SK-N-SH (cell line): ENCODE measurements at regions not wholly inside any gene's neighbourhood (a gene's known extent, or its start where the extent isn't known, plus 50 kb on each side); places are given as distances from the start of the nearest gene placed in this dataset.

Experiments used
- CTCF ChIA-PET: fragments of 300-600, 350-600 bp; formaldehyde crosslinking; extraction: SDS; loops from one replicate; lab custom pipeline; 2021; lab: Yijun Ruan, JAX
- POLR2A ChIA-PET: fragments of 350-600 bp; sonication (Branson Sonifier 250); formaldehyde crosslinking; extraction: SDS; loops from one replicate; lab custom pipeline; 2020; ENCODE audit warnings: antibody characterized with exemption, inconsistent platforms; lab: Yijun Ruan, JAX
- DNase-seq: peaks from one replicate; pipeline ENCODE4 v3.0.0; 2012
- H2AFZ ChIP-seq: fragments of 200-600 bp; sonication (generic); 2 replicates; pipeline ENCODE4 v1.8.1; 2016; ENCODE audit warnings: antibody characterized with exemption, mild to moderate bottlenecking, low read depth
- H3F3A ChIP-seq: fragments of 200-600 bp; sonication (generic); replicated peaks from 2 replicates; pipeline ENCODE3; 2016; ENCODE audit warnings: antibody characterized with exemption, mild to moderate bottlenecking; ENCODE audit not compliant: insufficient read depth
- H3K27ac ChIP-seq, 2 experiments: fragments of 200-500 bp in 1 of 2; fragments of 200-600 bp in 1 of 2; sonication (Bioruptor generic) in 1 of 2; sonication (generic), shearing (Covaris generic) in 1 of 2; 2 replicates each; pipeline versions ENCODE4 v1.5.1 to v1.6.1; 2014 to 2016; ENCODE audit warnings: low read depth in 2 of 2, inconsistent platforms in 1 of 2, low read length in 1 of 2, mild to moderate bottlenecking in 1 of 2, mixed read lengths in 1 of 2
- H3K27me3 ChIP-seq: fragments of 200-600 bp; sonication (generic), shearing (Covaris generic); 2 replicates; pipeline ENCODE4 v1.6.1; 2016; ENCODE audit warnings: mixed run types; ENCODE audit not compliant: insufficient read depth
- H3K36me3 ChIP-seq, 2 experiments: fragments of 200-500 bp in 1 of 2; fragments of 200-600 bp in 1 of 2; sonication (Bioruptor generic) in 1 of 2; sonication (generic) in 1 of 2; replicated peaks in 1 of 2; 2 replicates each; pipeline versions ENCODE3 to v1.5.1; 2014 to 2016; ENCODE audit warnings: low read length in 1 of 2, mild to moderate bottlenecking in 1 of 2; ENCODE audit not compliant: insufficient read depth in 2 of 2, control insufficient read depth in 1 of 2
- H3K4me1 ChIP-seq, 2 experiments: fragments of 200-500 bp in 1 of 2; fragments of 200-600 bp in 1 of 2; sonication (Bioruptor generic) in 1 of 2; sonication (generic), shearing (Covaris generic) in 1 of 2; 2 replicates each; pipeline versions ENCODE4 v1.5.1 to v1.6.1; 2014 to 2016; ENCODE audit warnings: low read depth in 1 of 2, low read length in 1 of 2, mixed run types in 1 of 2; ENCODE audit not compliant: insufficient read depth in 2 of 2, control insufficient read depth in 1 of 2
- H3K4me2 ChIP-seq: fragments of 200-600 bp; sonication (generic), shearing (Covaris generic); 2 replicates; pipeline ENCODE4 v1.6.1; 2017; ENCODE audit warnings: mixed run types
- H3K4me3 ChIP-seq, 2 experiments: fragments of 200-500 bp in 1 of 2; fragments of 200-600 bp in 1 of 2; sonication (Bioruptor generic) in 1 of 2; sonication (generic), shearing (Covaris generic) in 1 of 2; 2 replicates each; pipeline versions ENCODE4 v1.5.1 to v1.8.1; 2014 to 2016; ENCODE audit warnings: low read depth in 2 of 2, inconsistent platforms in 1 of 2, low read length in 1 of 2, mild to moderate bottlenecking in 1 of 2, mixed read lengths in 1 of 2, moderate library complexity in 1 of 2
- H3K79me2 ChIP-seq: fragments of 200-600 bp; sonication (generic); 2 replicates; pipeline ENCODE4 v1.8.1; 2017; ENCODE audit warnings: mild to moderate bottlenecking; ENCODE audit not compliant: insufficient read depth
- H3K9ac ChIP-seq: fragments of 200-600 bp; sonication (generic); 2 replicates; pipeline ENCODE4 v1.6.1; 2017; ENCODE audit warnings: mixed run types
- H3K9me2 ChIP-seq: fragments of 200-600 bp; sonication (generic); 2 replicates; pipeline ENCODE4 v1.6.1; 2017; ENCODE audit warnings: mixed run types
- H3K9me3 ChIP-seq: fragments of 200-600 bp; sonication (generic); 2 replicates; pipeline ENCODE4 v1.6.1; 2017; ENCODE audit warnings: mixed run types, mild to moderate bottlenecking, moderate library complexity
- H4K20me1 ChIP-seq: fragments of 200-600 bp; sonication (generic); 2 replicates; pipeline ENCODE4 v1.6.1; 2017; ENCODE audit warnings: mild to moderate bottlenecking, mixed run types; ENCODE audit not compliant: insufficient read depth
- ELF1 ChIP-seq: IDR thresholded peaks from 2 replicates; pipeline ENCODE4 v1.4.0; 2012
- GABPA ChIP-seq: IDR thresholded peaks from 2 replicates; pipeline ENCODE4 v1.4.0; 2012; ENCODE audit warnings: low read depth, mild to moderate bottlenecking
- GATA2 ChIP-seq: sonication (generic); formaldehyde crosslinking; IDR thresholded peaks from 2 replicates; pipeline ENCODE4 v1.5.0; 2020; ENCODE audit warnings: mild to moderate bottlenecking, missing genetic modification reagents
- IRF3 ChIP-seq: fragments of 150-350 bp; IDR thresholded peaks from 2 replicates; pipeline ENCODE4 v1.6.1; 2016; ENCODE audit warnings: mild to moderate bottlenecking, low read depth, low read length
- NRF1 ChIP-seq: IDR thresholded peaks from 2 replicates; pipeline ENCODE4 v1.6.1; 2012; ENCODE audit warnings: low read depth, mild to moderate bottlenecking, low read length
- POLR2AphosphoS5 ChIP-seq: IDR thresholded peaks from 2 replicates; pipeline ENCODE4 v1.6.1; 2012; ENCODE audit warnings: low read depth, low read length
- RAD21 ChIP-seq: IDR thresholded peaks from 2 replicates; pipeline ENCODE4 v1.6.1; 2012; ENCODE audit warnings: mild to moderate bottlenecking, low read length
- RCOR1 ChIP-seq: fragments of 150-350 bp; IDR thresholded peaks from 2 replicates; pipeline ENCODE4 v1.6.1; 2017; ENCODE audit warnings: antibody characterized with exemption, low read length
- RXRA ChIP-seq: IDR thresholded peaks from 2 replicates; pipeline ENCODE4 v1.4.0; 2012; ENCODE audit warnings: low read depth, mild to moderate bottlenecking, borderline replicate concordance
- TAF1 ChIP-seq: IDR thresholded peaks from 2 replicates; pipeline ENCODE4 v1.6.1; 2012; ENCODE audit warnings: low read depth, mild to moderate bottlenecking, low read length, moderate library complexity, borderline replicate concordance
- TCF12 ChIP-seq: IDR thresholded peaks from 2 replicates; pipeline ENCODE4 v1.4.0; 2012
- TEAD4 ChIP-seq: IDR thresholded peaks from 2 replicates; pipeline ENCODE4 v1.4.0; 2012; ENCODE audit warnings: mild to moderate bottlenecking, borderline replicate concordance; ENCODE audit not compliant: insufficient read depth
- YY1 ChIP-seq: IDR thresholded peaks from 2 replicates; pipeline ENCODE4 v1.4.0; 2012; ENCODE audit warnings: low read depth, mild to moderate bottlenecking
- ZBTB33 ChIP-seq: IDR thresholded peaks from 2 replicates; pipeline ENCODE4 v1.4.0; 2012; ENCODE audit warnings: low read depth, borderline replicate concordance
- WGBS: methylation state at CpG from one replicate; pipeline ENCODE4 v1.1.6; 2017; ENCODE audit warnings: low lambda C conversion rate; 5-methylcytosine and 5-hydroxymethylcytosine counted together
- TF ChIP-seq, protein P1 (sequence below): fragments of 150-350 bp; IDR thresholded peaks from 2 replicates; pipeline ENCODE4 v1.6.1; 2017; ENCODE audit warnings: antibody characterized with exemption, low read length, low read depth, borderline replicate concordance
- TF ChIP-seq, protein P2 (sequence below): IDR thresholded peaks from 2 replicates; pipeline ENCODE4 v1.6.1; 2012; ENCODE audit warnings: mild to moderate bottlenecking, low read depth, low read length, moderate library complexity
- TF ChIP-seq, protein P3 (sequence below): IDR thresholded peaks from 2 replicates; pipeline ENCODE4; 2012

DNA sequence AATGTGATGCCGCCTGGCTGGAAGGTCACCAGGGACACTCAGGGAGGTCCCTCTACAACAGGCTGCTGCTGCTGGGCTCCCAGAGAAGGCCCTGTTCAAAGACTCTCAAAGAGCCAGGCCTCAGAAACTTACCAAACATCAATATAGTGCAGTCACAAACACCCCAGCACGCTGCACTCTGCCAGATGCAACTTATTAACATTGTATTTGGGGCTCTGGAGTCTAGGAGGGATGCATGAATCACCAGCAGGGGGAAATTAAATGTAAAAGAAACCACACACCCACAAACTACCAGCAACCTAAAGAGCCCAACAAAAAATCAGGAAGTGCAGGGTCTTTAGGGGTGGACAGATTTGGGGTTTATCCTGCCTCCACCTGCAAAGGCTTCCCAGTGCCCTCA is 74.6 kb upstream of the SPATA12 start (continued):
- no peak for TF ChIP-seq GATA2 (CRISPR knock-in tag)
- TF ChIP-seq TAF1 = no peak
- TF ChIP-seq, protein P1, sequence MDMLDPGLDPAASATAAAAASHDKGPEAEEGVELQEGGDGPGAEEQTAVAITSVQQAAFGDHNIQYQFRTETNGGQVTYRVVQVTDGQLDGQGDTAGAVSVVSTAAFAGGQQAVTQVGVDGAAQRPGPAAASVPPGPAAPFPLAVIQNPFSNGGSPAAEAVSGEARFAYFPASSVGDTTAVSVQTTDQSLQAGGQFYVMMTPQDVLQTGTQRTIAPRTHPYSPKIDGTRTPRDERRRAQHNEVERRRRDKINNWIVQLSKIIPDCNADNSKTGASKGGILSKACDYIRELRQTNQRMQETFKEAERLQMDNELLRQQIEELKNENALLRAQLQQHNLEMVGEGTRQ = no peak
- TF ChIP-seq GABPA = no peak
- TF ChIP-seq TEAD4 = no peak
- TF ChIP-seq, protein P2, sequence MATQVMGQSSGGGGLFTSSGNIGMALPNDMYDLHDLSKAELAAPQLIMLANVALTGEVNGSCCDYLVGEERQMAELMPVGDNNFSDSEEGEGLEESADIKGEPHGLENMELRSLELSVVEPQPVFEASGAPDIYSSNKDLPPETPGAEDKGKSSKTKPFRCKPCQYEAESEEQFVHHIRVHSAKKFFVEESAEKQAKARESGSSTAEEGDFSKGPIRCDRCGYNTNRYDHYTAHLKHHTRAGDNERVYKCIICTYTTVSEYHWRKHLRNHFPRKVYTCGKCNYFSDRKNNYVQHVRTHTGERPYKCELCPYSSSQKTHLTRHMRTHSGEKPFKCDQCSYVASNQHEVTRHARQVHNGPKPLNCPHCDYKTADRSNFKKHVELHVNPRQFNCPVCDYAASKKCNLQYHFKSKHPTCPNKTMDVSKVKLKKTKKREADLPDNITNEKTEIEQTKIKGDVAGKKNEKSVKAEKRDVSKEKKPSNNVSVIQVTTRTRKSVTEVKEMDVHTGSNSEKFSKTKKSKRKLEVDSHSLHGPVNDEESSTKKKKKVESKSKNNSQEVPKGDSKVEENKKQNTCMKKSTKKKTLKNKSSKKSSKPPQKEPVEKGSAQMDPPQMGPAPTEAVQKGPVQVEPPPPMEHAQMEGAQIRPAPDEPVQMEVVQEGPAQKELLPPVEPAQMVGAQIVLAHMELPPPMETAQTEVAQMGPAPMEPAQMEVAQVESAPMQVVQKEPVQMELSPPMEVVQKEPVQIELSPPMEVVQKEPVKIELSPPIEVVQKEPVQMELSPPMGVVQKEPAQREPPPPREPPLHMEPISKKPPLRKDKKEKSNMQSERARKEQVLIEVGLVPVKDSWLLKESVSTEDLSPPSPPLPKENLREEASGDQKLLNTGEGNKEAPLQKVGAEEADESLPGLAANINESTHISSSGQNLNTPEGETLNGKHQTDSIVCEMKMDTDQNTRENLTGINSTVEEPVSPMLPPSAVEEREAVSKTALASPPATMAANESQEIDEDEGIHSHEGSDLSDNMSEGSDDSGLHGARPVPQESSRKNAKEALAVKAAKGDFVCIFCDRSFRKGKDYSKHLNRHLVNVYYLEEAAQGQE = no peak

DNA sequence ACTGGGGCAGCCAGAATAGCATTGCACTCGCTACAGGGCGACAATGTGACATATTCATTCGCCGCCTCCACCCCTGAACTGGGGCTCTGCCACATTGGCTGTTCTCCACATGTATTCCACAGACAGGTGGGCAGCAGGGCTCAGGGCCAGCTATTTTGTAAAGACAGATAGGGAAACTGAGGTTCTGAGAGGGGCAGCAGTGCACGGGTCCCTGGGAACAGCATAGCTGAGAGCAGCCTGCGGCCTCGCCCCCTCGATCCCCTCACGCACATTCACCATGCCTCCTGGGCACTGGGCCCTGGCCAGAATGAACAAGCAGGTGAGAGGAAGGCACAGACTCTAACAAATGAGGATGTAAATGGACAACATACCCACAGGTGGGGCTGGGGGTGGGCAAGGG is 75.0 kb upstream of the SPATA12 start:
- Histone ChIP-seq H3K4me1 (peaks cover 10 to 31% of the 10 kb centered on the region in 2 experiments; a peak in 3 of 4 replicates), H3K27ac (peak overlapping the region in 1 of 2 experiments; percentile 62; a peak in 3 of 4 replicates), H4K20me1 (no peaks in the 10 kb centered on the region), H3K79me2 (no peaks in the 10 kb centered on the region), H3K27me3 (no peaks in the 10 kb centered on the region), H3K9me3 (no peaks in the 10 kb centered on the region), H3K36me3 (no peaks in the 10 kb centered on the region), H2AFZ (no peak overlapping the region), H3F3A (peaks cover 8% of the 10 kb centered on the region), H3K4me2 (peak overlapping the region; percentile 10; the same call in 1 of the 2 replicates), H3K9ac (no peak overlapping the region), H3K4me3 (no peak overlapping the region), H3K9me2 (no peaks in the 10 kb centered on the region)
- ChIA-PET POLR2A (no interaction called here), CTCF (interaction anchor here (0.8 to 9.2 kb wide), 4 partner anchors 10 to 283 kb away, joined by 3 to 199 read pairs (median 108); partner anchors contain the start of gene ARHGEF3)
- TF ChIP-seq, protein P3, sequence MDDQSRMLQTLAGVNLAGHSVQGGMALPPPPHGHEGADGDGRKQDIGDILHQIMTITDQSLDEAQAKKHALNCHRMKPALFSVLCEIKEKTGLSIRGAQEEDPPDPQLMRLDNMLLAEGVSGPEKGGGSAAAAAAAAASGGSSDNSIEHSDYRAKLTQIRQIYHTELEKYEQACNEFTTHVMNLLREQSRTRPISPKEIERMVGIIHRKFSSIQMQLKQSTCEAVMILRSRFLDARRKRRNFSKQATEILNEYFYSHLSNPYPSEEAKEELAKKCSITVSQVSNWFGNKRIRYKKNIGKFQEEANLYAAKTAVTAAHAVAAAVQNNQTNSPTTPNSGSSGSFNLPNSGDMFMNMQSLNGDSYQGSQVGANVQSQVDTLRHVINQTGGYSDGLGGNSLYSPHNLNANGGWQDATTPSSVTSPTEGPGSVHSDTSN = no peak
- no peak for TF ChIP-seq RAD21
- TF ChIP-seq RCOR1 = no peak
- DNase-seq = no peak
- 100% methylated on average over 6 of the region's 9 CpGs for WGBS

DNA sequence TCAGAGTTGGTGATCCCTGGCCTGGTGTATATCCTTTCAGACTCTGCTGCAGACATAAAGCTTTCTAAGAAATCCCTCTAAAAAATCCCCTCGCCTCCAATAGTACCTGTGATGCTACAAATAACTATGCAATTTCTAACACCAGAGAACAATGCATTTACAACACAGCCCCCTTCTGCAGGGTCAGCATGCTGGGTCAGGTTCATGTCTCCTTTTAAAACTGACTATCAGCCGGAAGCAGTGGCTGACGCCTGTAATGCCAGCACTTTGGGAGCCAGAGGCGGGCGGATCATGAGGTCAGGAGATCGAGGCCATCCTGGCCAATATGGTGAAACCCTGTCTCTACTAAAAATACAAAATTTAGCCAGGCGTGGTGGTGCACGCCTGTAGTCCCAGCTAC is 77.0 kb upstream of the SPATA12 start:
- no peak overlapping the region for H3K9ac ChIP-seq
- peaks cover 11% of the 10 kb centered on the region for H3F3A ChIP-seq
- no peak overlapping the region for H3K27ac ChIP-seq
- no peaks in the 10 kb centered on the region for H3K79me2 ChIP-seq
- no peak for DNase-seq
- H3K9me2 ChIP-seq = no peaks in the 10 kb centered on the region
- H3K4me2 ChIP-seq = no peak overlapping the region
- H3K36me3 ChIP-seq = no peaks in the 10 kb centered on the region
- peaks cover 10 to 29% of the 10 kb centered on the region in 2 experiments; a peak in 3 of 4 replicates for H3K4me1 ChIP-seq
- no peaks in the 10 kb centered on the region for H3K27me3 ChIP-seq
- WGBS = 95% methylated on average over 6 of the region's 8 CpGs
- no peak overlapping the region for H2AFZ ChIP-seq
- CTCF ChIA-PET = interaction anchor here (1.0 to 1.5 kb wide), 2 partner anchors 184 to 281 kb away, joined by 3 to 5 read pairs; no protein-coding TSS in a partner anchor
- POLR2A ChIA-PET = no interaction called here
- no peak overlapping the region for H3K4me3 ChIP-seq
- no peaks in the 10 kb centered on the region for H3K9me3 ChIP-seq
- no peaks in the 10 kb centered on the region for H4K20me1 ChIP-seq
- TF ChIP-seq YY1 (no peak), ELF1 (no peak), POLR2AphosphoS5 (no peak), IRF3 (no peak), ZBTB33 (no peak), NRF1 (no peak), RXRA (no peak), TCF12 (no peak)
